ENCODE measurements at regions not wholly inside any gene's neighbourhood (a gene's known extent, or its start where the extent isn't known, plus 50 kb on each side); places are given as distances from the start of the nearest gene placed in this dataset.

- H4K20me1 ChIP-seq (ENCODE audit: insufficient read depth, low read length) = no peaks in the 10 kb centered on the region
- no peaks in the 10 kb centered on the region for H3K27me3 ChIP-seq (ENCODE audit: control insufficient read depth in 1 of 2, insufficient read depth in 2 of 2, low read length in 2 of 2)
- TF ChIP-seq ZKSCAN8 (CRISPR knock-in tag; IDR thresholded peaks at IDR 0.05; ENCODE audit: borderline replicate concordance) = no peak
- no peak for TF ChIP-seq ZNF414 (CRISPR knock-in tag; IDR thresholded peaks at IDR 0.05)
- no peak for TF ChIP-seq ATF7-NPFF (CRISPR knock-in tag; IDR thresholded peaks at IDR 0.05; ENCODE audit: low read depth)
- TF ChIP-seq ZNF326 (CRISPR knock-in tag; IDR thresholded peaks at IDR 0.05; ENCODE audit: borderline replicate concordance) = no peak
- no peak for TF ChIP-seq ZSCAN22 (CRISPR knock-in tag; IDR thresholded peaks at IDR 0.05)
- no peak for TF ChIP-seq REPIN1 (CRISPR knock-in tag; IDR thresholded peaks at IDR 0.05; ENCODE audit: borderline replicate concordance, low read depth)
- TF ChIP-seq SNAPC5 (CRISPR knock-in tag; IDR thresholded peaks at IDR 0.05; ENCODE audit: borderline replicate concordance) = no peak
- no peak for TF ChIP-seq SP1 (IDR thresholded peaks at IDR 0.05)
- no peak for TF ChIP-seq SP1 (CRISPR knock-in tag; IDR thresholded peaks at IDR 0.05)
- no peak overlapping the region for H2AFZ ChIP-seq (ENCODE audit: low read length)
- H3K4me2 ChIP-seq (ENCODE audit: low read depth, low read length) = no peak overlapping the region
- H3K9ac ChIP-seq (ENCODE audit: insufficient read depth, low read depth, low read length) = no peak overlapping the region
- no peaks in the 10 kb centered on the region for H3K79me2 ChIP-seq (ENCODE audit: insufficient read depth, low read length)
- intact Hi-C loops (cut with micrococcal nuclease; ENCODE audit: unreplicated experiment) = no loop called here
- WGBS (ENCODE audit: low lambda C conversion rate) = 2% methylated on average over 3 of the region's 3 CpGs
- ChIA-PET POLR2A (no interaction called here), CTCF (ENCODE audit: low intra/inter-chr PET ratio, low total read pairs) (no interaction called here)
- BruUV-seq (replicated peaks) = no TSS peak
- DNase-seq (ENCODE audit: low spot score) = no peak
- no peak for FAIRE-seq
- ATAC-seq = no peak
- in situ Hi-C loops (cut with HindIII; ENCODE audit: extremely low pct_ligation_motif_present, low pct_unique_long_range_greater_than_20kb) = no loop called here
- no peak overlapping the region for H3K4me3 ChIP-seq (replicated peaks in 1 of 3; ENCODE audit: insufficient read depth in 1 of 3, low read depth in 2 of 3, low read length in 3 of 3)
- no peak overlapping the region for H3K27ac ChIP-seq (ENCODE audit: extremely low read length, insufficient read depth, low read length)
- H3K4me1 ChIP-seq (ENCODE audit: insufficient read depth, low read length) = no peaks in the 10 kb centered on the region
- H3K9me3 ChIP-seq (ENCODE audit: low read length) = no peaks in the 10 kb centered on the region
- no peaks in the 10 kb centered on the region for H3K36me3 ChIP-seq (replicated peaks in 1 of 2; ENCODE audit: control insufficient read depth in 1 of 2, insufficient read depth in 2 of 2, low read length in 2 of 2)
Measured at GRCh38 chr2:181372646-181373040, 84.5 kb upstream of the ITGA4 start.

Measured in HepG2 (cell line).